ENCODE measurements at regions not wholly inside any gene's neighbourhood (a gene's known extent, or its start where the extent isn't known, plus 50 kb on each side); places are given as distances from the start of the nearest gene placed in this dataset.

DNA sequence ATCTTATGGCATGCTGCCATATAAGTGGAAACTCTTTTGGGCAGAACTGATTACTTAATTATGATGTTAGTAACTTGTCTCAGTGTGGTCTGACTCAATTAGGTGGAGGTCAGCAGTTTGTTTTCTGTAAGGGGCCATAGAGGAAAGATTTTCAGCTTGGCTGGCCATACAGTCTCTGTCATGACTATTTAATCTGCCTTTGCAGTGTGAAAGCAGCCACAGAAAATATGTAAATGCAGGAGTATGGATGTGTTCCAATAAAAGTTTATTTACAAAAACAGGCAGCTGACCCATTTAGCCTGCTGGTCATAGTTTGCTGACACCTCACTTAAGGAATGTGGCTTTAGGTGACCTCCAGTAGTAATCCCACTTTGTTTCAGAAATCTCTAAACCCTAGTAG, 700.7 kb downstream of the EPM2A start:
- TF ChIP-seq, protein P1, sequence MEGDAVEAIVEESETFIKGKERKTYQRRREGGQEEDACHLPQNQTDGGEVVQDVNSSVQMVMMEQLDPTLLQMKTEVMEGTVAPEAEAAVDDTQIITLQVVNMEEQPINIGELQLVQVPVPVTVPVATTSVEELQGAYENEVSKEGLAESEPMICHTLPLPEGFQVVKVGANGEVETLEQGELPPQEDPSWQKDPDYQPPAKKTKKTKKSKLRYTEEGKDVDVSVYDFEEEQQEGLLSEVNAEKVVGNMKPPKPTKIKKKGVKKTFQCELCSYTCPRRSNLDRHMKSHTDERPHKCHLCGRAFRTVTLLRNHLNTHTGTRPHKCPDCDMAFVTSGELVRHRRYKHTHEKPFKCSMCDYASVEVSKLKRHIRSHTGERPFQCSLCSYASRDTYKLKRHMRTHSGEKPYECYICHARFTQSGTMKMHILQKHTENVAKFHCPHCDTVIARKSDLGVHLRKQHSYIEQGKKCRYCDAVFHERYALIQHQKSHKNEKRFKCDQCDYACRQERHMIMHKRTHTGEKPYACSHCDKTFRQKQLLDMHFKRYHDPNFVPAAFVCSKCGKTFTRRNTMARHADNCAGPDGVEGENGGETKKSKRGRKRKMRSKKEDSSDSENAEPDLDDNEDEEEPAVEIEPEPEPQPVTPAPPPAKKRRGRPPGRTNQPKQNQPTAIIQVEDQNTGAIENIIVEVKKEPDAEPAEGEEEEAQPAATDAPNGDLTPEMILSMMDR (conservative IDR thresholded peaks at IDR 0.05; ENCODE audit: low read depth, low read length) = no peak
- no peak for TF ChIP-seq EZH2 (IDR thresholded peaks at IDR 0.05; ENCODE audit: borderline replicate concordance, low read depth, low read length, poor library complexity, severe bottlenecking)
- POLR2A ChIA-PET (ENCODE audit: low non-redundant PET) = no interaction called here
- intact Hi-C loops (cut with micrococcal nuclease; ENCODE audit: unreplicated experiment) = no loop called here

DNA sequence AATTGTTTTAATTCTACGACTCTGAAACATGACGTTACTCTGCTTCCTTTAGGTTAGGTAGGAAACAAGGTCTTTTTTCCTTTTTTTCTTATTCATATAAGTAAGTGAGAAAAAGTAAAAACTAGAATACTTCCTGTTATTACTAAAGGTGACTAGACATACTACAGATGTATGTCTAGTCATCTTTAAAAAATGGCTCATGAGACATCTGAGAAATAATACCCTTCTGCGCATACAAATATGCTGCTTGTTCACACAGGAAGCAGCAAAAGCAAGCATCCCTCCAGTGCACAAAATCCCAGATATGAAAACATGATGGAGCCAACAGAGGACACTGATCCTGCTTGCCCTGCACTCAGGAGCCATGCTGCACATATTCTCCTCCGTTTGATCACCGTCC, 699.1 kb downstream of the EPM2A start:
- Histone ChIP-seq H3K27ac (ENCODE audit: low read depth, low read length, poor library complexity, severe bottlenecking) (no peak overlapping the region), H3K9me3 (ENCODE audit: low read depth, low read length, poor library complexity, severe bottlenecking) (peaks cover 7% of the 10 kb centered on the region), H3K27me3 (replicated peaks; ENCODE audit: insufficient read depth, low read depth, low read length, poor library complexity) (no peaks in the 10 kb centered on the region), H3K36me3 (ENCODE audit: insufficient read depth, low read length, poor library complexity, severe bottlenecking) (no peaks in the 10 kb centered on the region), H3K4me3 (ENCODE audit: low read depth, low read length, poor library complexity, severe bottlenecking) (no peak overlapping the region), H3K4me1 (ENCODE audit: insufficient read depth, low read length, poor library complexity, severe bottlenecking) (peaks cover 11% of the 10 kb centered on the region)
- TF ChIP-seq, protein P1 (conservative IDR thresholded peaks at IDR 0.05; ENCODE audit: low read depth, low read length) = no peak
- TF ChIP-seq EZH2 (IDR thresholded peaks at IDR 0.05; ENCODE audit: borderline replicate concordance, low read depth, low read length, poor library complexity, severe bottlenecking) = no peak
- intact Hi-C loops (cut with micrococcal nuclease; ENCODE audit: unreplicated experiment) = no loop called here
- BruUV-seq (replicated peaks) = no TSS peak
- ChIA-PET POLR2A (ENCODE audit: low non-redundant PET) (no interaction called here), CTCF (no interaction called here)
- no peak for DNase-seq (ENCODE audit: low spot score)

More for the DNA sequence above, 700.7 kb downstream of the EPM2A start:
- no TSS peak for BruUV-seq (replicated peaks)
- no peak overlapping the region for H3K27ac ChIP-seq (ENCODE audit: low read depth, low read length, poor library complexity, severe bottlenecking)
- CTCF ChIA-PET = no interaction called here
- no peak for DNase-seq (ENCODE audit: low spot score)
- H3K4me1 ChIP-seq (ENCODE audit: insufficient read depth, low read length, poor library complexity, severe bottlenecking) = peaks cover 22% of the 10 kb centered on the region
- no peak overlapping the region for H3K4me3 ChIP-seq (ENCODE audit: low read depth, low read length, poor library complexity, severe bottlenecking)
- H3K36me3 ChIP-seq (ENCODE audit: insufficient read depth, low read length, poor library complexity, severe bottlenecking) = no peaks in the 10 kb centered on the region
- H3K27me3 ChIP-seq (replicated peaks; ENCODE audit: insufficient read depth, low read depth, low read length, poor library complexity) = no peaks in the 10 kb centered on the region
- H3K9me3 ChIP-seq (ENCODE audit: low read depth, low read length, poor library complexity, severe bottlenecking) = peaks cover 7% of the 10 kb centered on the region

DNA sequence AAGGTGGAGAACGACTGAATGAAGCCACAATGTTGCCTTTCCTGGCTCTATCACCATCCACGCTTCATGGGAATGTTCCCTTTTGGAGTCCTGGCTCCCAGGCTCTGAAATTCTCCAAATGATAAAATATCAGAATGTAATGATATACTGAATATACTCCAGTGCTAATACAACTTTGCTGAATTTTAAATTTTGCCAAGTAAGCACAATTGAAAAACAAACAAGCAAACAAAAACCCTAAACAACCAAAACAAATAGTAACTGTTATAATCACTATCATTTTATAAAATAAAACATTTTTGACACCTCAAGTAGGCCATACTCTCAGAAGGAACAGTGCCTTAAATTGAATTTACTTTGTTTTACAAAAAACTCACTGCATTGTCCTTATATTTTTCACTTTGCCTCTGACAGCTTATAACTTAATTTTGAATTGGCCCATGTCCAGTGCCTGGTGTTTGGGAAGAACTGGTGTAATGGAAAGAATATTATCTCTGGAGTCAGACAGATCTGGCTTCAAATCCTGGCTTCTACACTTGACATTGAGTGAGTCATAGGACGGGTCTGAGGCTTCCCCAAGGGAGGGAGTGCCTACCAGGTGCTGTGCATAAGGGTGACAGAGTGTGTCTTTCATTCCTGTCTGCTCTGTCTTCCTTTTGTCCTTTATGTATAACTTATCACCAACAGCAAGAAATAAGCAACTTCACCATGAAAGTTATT, 698.3 kb downstream of the EPM2A start:
- TF ChIP-seq, protein P1 (conservative IDR thresholded peaks at IDR 0.05; ENCODE audit: low read depth, low read length) = no peak
- TF ChIP-seq EZH2 (IDR thresholded peaks at IDR 0.05; ENCODE audit: borderline replicate concordance, low read depth, low read length, poor library complexity, severe bottlenecking) = no peak
- POLR2A ChIA-PET (ENCODE audit: low non-redundant PET) = no interaction called here
- Histone ChIP-seq H3K4me1 (ENCODE audit: insufficient read depth, low read length, poor library complexity, severe bottlenecking) (peaks cover 7% of the 10 kb centered on the region), H3K4me3 (ENCODE audit: low read depth, low read length, poor library complexity, severe bottlenecking) (no peak overlapping the region), H3K9me3 (ENCODE audit: low read depth, low read length, poor library complexity, severe bottlenecking) (peaks cover 7% of the 10 kb centered on the region), H3K27me3 (replicated peaks; ENCODE audit: insufficient read depth, low read depth, low read length, poor library complexity) (no peaks in the 10 kb centered on the region), H3K36me3 (ENCODE audit: insufficient read depth, low read length, poor library complexity, severe bottlenecking) (no peaks in the 10 kb centered on the region), H3K27ac (ENCODE audit: low read depth, low read length, poor library complexity, severe bottlenecking) (no peak overlapping the region)
- DNase-seq (ENCODE audit: low spot score) = peak; percentile 32
- BruUV-seq (replicated peaks) = no TSS peak
- CTCF ChIA-PET = no interaction called here
- intact Hi-C loops (cut with micrococcal nuclease; ENCODE audit: unreplicated experiment) = no loop called here
